ENCODE measurements at regions not wholly inside any gene's neighbourhood (a gene's known extent, or its start where the extent isn't known, plus 50 kb on each side); places are given as distances from the start of the nearest gene placed in this dataset.

DNA sequence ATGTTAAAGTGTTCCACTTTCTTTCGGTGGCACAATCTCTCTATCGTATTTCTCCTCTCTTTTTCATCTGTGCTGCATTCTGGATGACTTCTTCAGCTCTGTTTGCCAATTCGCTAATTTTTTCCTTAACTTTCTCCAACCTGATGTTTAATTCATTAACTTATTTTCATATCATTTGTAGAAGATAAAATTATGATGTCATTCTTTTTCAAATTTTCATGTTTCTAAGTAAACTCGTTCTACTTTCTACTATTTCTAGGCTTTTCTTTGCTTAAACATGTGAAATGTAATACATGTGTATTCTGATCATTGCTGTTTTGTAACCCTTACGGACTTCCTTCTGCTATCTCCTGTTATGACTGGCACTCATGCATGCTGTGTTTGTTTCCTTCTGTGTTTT lies 648.4 kb downstream of the QKI start:
- TF ChIP-seq CTCF (IDR thresholded peaks at IDR 0.05) (no peak), POLR2A (IDR thresholded peaks at IDR 0.05) (no peak)
